AG10803 (cell line): ENCODE measurements at regions not wholly inside any gene's neighbourhood (a gene's known extent, or its start where the extent isn't known, plus 50 kb on each side); places are given as distances from the start of the nearest gene placed in this dataset.

ENCODE experiments used
- DNase-seq: peaks from one replicate; pipeline ENCODE4 v3.0.0; 2010; ENCODE audit warnings: low read depth
- H3K4me3 ChIP-seq: 2 replicates; pipeline ENCODE4 v1.5.1; 2011; ENCODE audit warnings: mild to moderate bottlenecking, low read length, control low read depth
- CTCF ChIP-seq: conservative IDR thresholded peaks from 2 replicates; pipeline ENCODE4 v1.5.1; 2011; ENCODE audit warnings: mild to moderate bottlenecking, low read length, control low read depth, inconsistent platforms

GRCh38 chrX:43239356-43239755 lies 416.7 kb upstream of the MAOA start:
- DNase-seq, result no peak
- TF ChIP-seq CTCF, result no peak
- H3K4me3 ChIP-seq, result no peak overlapping the region

GRCh38 chrX:43255596-43255995 lies 400.5 kb upstream of the MAOA start:
- no peak for DNase-seq
- no peak overlapping the region for H3K4me3 ChIP-seq
- no peak for TF ChIP-seq CTCF

GRCh38 chrX:43266487-43266886 lies 389.6 kb upstream of the MAOA start:
- no peak for TF ChIP-seq CTCF
- no peak overlapping the region for H3K4me3 ChIP-seq
- no peak for DNase-seq

- TF ChIP-seq CTCF, result no peak
- no peak overlapping the region for H3K4me3 ChIP-seq
- no peak for DNase-seq
These were observed 388.4 kb upstream of the MAOA start for GRCh38 chrX:43267652-43268051.

GRCh38 chrX:43269201-43269600 lies 386.9 kb upstream of the MAOA start:
- no peak overlapping the region for H3K4me3 ChIP-seq
- DNase-seq, result no peak
- TF ChIP-seq CTCF, result no peak

- no peak for DNase-seq
- no peak overlapping the region for H3K4me3 ChIP-seq
- no peak for TF ChIP-seq CTCF
These were observed 378.2 kb upstream of the MAOA start for GRCh38 chrX:43277879-43278278.

- H3K4me3 ChIP-seq, result no peak overlapping the region
- no peak for DNase-seq
- no peak for TF ChIP-seq CTCF
These were observed 377.7 kb upstream of the MAOA start for GRCh38 chrX:43278440-43278839.
